Panc1 (cell line): ENCODE measurements at regions not wholly inside any gene's neighbourhood (a gene's known extent, or its start where the extent isn't known, plus 50 kb on each side); places are given as distances from the start of the nearest gene placed in this dataset.

Experiments used
- ATAC-seq: fragments of 200-7000 bp; cut with Tn5 transposase; 2 replicates; pipeline ENCODE4 v1.9.1; 2020; ENCODE audit warnings: mild to moderate bottlenecking, moderate library complexity
- BruUV-seq: library from RNA; stranded (reverse); fragments of 400-500 nt; replicated peaks from 2 replicates; lab custom pipeline; 2021; lab: Mats Ljungman, UMichigan
- CTCF ChIA-PET: fragments of 300-600 bp; sonication (Branson Sonifier 250); formaldehyde crosslinking; loops from one replicate; lab custom pipeline; 2022; ENCODE audit warnings: antibody characterized with exemption; lab: Charles Lee
- POLR2A ChIA-PET: fragments of 300-600 bp; sonication (Branson Sonifier 250); formaldehyde crosslinking; loops from one replicate; lab custom pipeline; 2022; ENCODE audit warnings: antibody characterized with exemption; lab: Charles Lee
- DNase-seq: peaks from one replicate; pipeline ENCODE4 v3.0.0-alpha.2; 2010; ENCODE audit warnings: low read depth, low spot score
- H3K27ac ChIP-seq: 2 replicates; pipeline ENCODE4 v1.5.1; 2011; ENCODE audit warnings: mild to moderate bottlenecking, low read length, inconsistent platforms
- H3K27me3 ChIP-seq: fragments of 200-500 bp; sonication (Bioruptor generic); 2 replicates; pipeline ENCODE4 v1.6.0; 2014; ENCODE audit warnings: low read length, inconsistent platforms; ENCODE audit not compliant: control insufficient read depth, insufficient read depth
- H3K36me3 ChIP-seq: fragments of 200-500 bp; sonication (Bioruptor generic); 2 replicates; pipeline ENCODE4 v1.5.1; 2014; ENCODE audit warnings: inconsistent platforms, mild to moderate bottlenecking, low read length, moderate library complexity; ENCODE audit not compliant: control insufficient read depth, insufficient read depth
- H3K4me1 ChIP-seq: 2 replicates; pipeline ENCODE4 v1.5.1; 2011; ENCODE audit warnings: inconsistent platforms, mild to moderate bottlenecking, low read length, moderate library complexity; ENCODE audit not compliant: control insufficient read depth, insufficient read depth
- H3K4me3 ChIP-seq, 2 experiments: 2 replicates each; pipeline ENCODE4 v1.5.1; 2011 to 2012; ENCODE audit warnings: low read depth in 2 of 2, low read length in 2 of 2, mild to moderate bottlenecking in 2 of 2, inconsistent platforms in 1 of 2, moderate library complexity in 1 of 2
- H3K9me3 ChIP-seq: fragments of 200-500 bp; sonication (Bioruptor generic); 2 replicates; pipeline ENCODE4 v1.5.1; 2014; ENCODE audit warnings: low read depth, mild to moderate bottlenecking, inconsistent platforms, low read length, moderate library complexity; ENCODE audit not compliant: control insufficient read depth, insufficient read depth
- CTCF ChIP-seq: fragments of 450-650 bp; IDR thresholded peaks from 2 replicates; pipeline ENCODE4 v1.5.1; 2017; ENCODE audit warnings: mild to moderate bottlenecking
- POLR2AphosphoS5 ChIP-seq: IDR thresholded peaks from 2 replicates; pipeline ENCODE4 v1.6.1; 2012; ENCODE audit warnings: mild to moderate bottlenecking, low read depth, low read length, moderate library complexity
- SIN3A ChIP-seq: IDR thresholded peaks from 2 replicates; pipeline ENCODE4 v1.6.1; 2012; ENCODE audit warnings: low read depth, mild to moderate bottlenecking, low read length, moderate library complexity, borderline replicate concordance; ENCODE audit not compliant: insufficient read depth
- TCF7L2 ChIP-seq: IDR thresholded peaks from 2 replicates; pipeline ENCODE4 v1.6.1; 2011; ENCODE audit warnings: mild to moderate bottlenecking, low read depth, low read length, inconsistent platforms
- in situ Hi-C: cut with HindIII; loops from 2 replicates; pipeline ENCODE4 v1.10.0; 2016; ENCODE audit warnings: low sequenced_read_pairs, low pct_unique_long_range_greater_than_20kb
- intact Hi-C: fragments of 100-400 bp; cut with micrococcal nuclease; formaldehyde crosslinking; loops from one replicate; pipeline ENCODE4 v1.10.0; 2022; ENCODE audit not compliant: unreplicated experiment
- TF ChIP-seq, protein P1 (sequence below), 2 experiments: IDR thresholded peaks; 2 replicates each; pipeline ENCODE4 v1.6.1; 2011 to 2012; ENCODE audit warnings: low read depth in 2 of 2, control low read depth in 1 of 2, low read length in 1 of 2, mild to moderate bottlenecking in 1 of 2, moderate library complexity in 1 of 2; ENCODE audit not compliant: insufficient read depth in 1 of 2

GRCh38 chr6:71621918-71622519 is 264.3 kb upstream of the RIMS1 start:
- Histone ChIP-seq H3K27me3 (no peaks in the 10 kb centered on the region; the same call in 1 of the 2 replicates), H3K4me3 (no peak overlapping the region), H3K4me1 (no peaks in the 10 kb centered on the region), H3K9me3 (no peaks in the 10 kb centered on the region), H3K36me3 (no peaks in the 10 kb centered on the region), H3K27ac (no peak overlapping the region)
- ChIA-PET CTCF (no interaction called here), POLR2A (no interaction called here)
- DNase-seq, result no peak
- in situ Hi-C loops (no loop called here), intact Hi-C loops (loop anchor here (1.0 kb wide), 1 partner anchor 463 kb away; no protein-coding TSS in a partner anchor)
- TF ChIP-seq CTCF, result peak; percentile 78
- TF ChIP-seq TCF7L2, result no peak
- TF ChIP-seq POLR2AphosphoS5, result no peak
- ATAC-seq, result peak; percentile 63; the same call in 1 of the 2 replicates
- BruUV-seq, result no TSS peak

DNA sequence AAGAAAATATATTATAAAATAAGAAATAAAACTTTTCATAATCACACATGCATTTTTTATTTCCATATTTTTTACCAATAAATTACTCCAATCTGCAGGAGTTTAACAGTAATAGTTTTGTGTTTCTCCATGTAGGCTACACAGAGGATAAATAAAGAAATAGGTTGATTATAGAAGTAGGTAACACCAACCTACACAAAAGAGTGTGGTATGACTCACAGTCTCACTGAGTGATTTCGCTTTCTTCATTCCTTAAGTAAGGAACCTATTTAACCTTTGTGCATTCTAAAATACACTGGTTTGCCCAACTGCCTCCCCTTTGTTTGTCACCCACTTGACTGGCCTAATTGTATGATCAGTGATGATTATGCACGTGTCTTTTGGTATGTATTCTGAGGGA is 244.2 kb upstream of the RIMS1 start:
- intact Hi-C loops (no loop called here), in situ Hi-C loops (no loop called here)
- ChIA-PET CTCF (no interaction called here), POLR2A (no interaction called here)
- Histone ChIP-seq H3K9me3 (no peaks in the 10 kb centered on the region), H3K4me3 (no peak overlapping the region), H3K4me1 (no peaks in the 10 kb centered on the region), H3K27me3 (no peaks in the 10 kb centered on the region; the same call in 1 of the 2 replicates), H3K36me3 (no peaks in the 10 kb centered on the region), H3K27ac (no peak overlapping the region)
- TF ChIP-seq SIN3A (no peak), TCF7L2 (no peak), POLR2AphosphoS5 (no peak), CTCF (no peak)
- TF ChIP-seq, protein P1, sequence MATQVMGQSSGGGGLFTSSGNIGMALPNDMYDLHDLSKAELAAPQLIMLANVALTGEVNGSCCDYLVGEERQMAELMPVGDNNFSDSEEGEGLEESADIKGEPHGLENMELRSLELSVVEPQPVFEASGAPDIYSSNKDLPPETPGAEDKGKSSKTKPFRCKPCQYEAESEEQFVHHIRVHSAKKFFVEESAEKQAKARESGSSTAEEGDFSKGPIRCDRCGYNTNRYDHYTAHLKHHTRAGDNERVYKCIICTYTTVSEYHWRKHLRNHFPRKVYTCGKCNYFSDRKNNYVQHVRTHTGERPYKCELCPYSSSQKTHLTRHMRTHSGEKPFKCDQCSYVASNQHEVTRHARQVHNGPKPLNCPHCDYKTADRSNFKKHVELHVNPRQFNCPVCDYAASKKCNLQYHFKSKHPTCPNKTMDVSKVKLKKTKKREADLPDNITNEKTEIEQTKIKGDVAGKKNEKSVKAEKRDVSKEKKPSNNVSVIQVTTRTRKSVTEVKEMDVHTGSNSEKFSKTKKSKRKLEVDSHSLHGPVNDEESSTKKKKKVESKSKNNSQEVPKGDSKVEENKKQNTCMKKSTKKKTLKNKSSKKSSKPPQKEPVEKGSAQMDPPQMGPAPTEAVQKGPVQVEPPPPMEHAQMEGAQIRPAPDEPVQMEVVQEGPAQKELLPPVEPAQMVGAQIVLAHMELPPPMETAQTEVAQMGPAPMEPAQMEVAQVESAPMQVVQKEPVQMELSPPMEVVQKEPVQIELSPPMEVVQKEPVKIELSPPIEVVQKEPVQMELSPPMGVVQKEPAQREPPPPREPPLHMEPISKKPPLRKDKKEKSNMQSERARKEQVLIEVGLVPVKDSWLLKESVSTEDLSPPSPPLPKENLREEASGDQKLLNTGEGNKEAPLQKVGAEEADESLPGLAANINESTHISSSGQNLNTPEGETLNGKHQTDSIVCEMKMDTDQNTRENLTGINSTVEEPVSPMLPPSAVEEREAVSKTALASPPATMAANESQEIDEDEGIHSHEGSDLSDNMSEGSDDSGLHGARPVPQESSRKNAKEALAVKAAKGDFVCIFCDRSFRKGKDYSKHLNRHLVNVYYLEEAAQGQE (IDR thresholded peaks at IDR 0.05; ENCODE audit: insufficient read depth in 1 of 2, low read depth in 2 of 2, low read length in 1 of 2), result no peak
- DNase-seq, result no peak
- no TSS peak for BruUV-seq
- ATAC-seq, result no peak
